ENCODE measurements at regions not wholly inside any gene's neighbourhood (a gene's known extent, or its start where the extent isn't known, plus 50 kb on each side); places are given as distances from the start of the nearest gene placed in this dataset.

DNA sequence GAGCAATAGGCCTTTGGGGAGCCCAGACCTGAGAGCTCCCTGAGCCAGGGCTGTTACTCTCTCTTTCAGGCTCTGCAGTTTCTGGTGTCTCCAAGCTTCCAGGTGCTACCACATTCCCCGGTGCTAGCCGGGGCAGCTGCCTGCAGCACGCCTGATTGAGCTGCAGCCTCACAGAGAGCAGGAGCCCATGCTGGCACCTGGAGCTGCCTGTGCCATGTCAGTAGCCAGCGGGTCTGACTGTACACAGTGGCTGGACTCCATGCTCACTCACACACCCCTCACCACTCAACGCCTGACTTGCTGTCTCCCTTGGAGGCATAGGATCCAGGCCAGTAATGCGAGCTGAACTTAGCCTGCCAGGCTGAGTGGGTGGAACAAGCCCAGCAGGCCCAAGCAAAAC, 800.4 kb upstream of the AGA start (continued):
- TF ChIP-seq, protein P1, sequence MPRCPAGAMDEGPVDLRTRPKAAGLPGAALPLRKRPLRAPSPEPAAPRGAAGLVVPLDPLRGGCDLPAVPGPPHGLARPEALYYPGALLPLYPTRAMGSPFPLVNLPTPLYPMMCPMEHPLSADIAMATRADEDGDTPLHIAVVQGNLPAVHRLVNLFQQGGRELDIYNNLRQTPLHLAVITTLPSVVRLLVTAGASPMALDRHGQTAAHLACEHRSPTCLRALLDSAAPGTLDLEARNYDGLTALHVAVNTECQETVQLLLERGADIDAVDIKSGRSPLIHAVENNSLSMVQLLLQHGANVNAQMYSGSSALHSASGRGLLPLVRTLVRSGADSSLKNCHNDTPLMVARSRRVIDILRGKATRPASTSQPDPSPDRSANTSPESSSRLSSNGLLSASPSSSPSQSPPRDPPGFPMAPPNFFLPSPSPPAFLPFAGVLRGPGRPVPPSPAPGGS (IDR thresholded peaks at IDR 0.05; ENCODE audit: borderline replicate concordance, insufficient read depth, low read depth, low read length, poor library complexity, severe bottlenecking), result no peak
- TF ChIP-seq IKZF2 (IDR thresholded peaks at IDR 0.05), result no peak
- TF ChIP-seq ZBED1 (IDR thresholded peaks at IDR 0.05; ENCODE audit: borderline replicate concordance), result no peak
- no peak for TF ChIP-seq RUNX3 (IDR thresholded peaks at IDR 0.05; ENCODE audit: low read length)

DNA sequence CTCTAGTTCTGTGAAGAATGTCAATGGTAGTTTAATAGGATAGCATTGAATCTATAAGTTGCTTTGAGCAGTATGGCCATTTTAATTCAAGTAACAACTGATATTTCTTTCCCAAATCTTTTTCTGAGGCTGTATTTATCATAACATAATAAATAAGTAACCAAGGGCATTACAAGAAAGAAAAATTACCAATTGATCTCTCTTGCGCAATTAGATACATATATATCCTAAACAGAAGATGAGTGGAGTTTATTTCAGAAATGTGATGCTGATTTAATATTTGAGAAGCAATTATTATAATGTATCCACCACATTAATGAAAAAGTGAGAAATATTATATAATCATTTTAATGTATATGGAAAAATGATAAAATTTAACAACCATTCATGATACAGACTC, 802.5 kb upstream of the AGA start:
- BruUV-seq (replicated peaks), result no TSS peak
- FAIRE-seq, result no peak
- WGBS (ENCODE audit: insufficient coverage, insufficient replicate concordance, low lambda C conversion rate, missing lambda C conversion rate), result 59% methylated on average over 1 of the region's 1 CpG
- H3K36me3 ChIP-seq (ENCODE audit: control insufficient read depth in 2 of 2, insufficient read depth in 2 of 2, low read length in 1 of 2), result no peaks in the 10 kb centered on the region
- TF ChIP-seq, protein P2, sequence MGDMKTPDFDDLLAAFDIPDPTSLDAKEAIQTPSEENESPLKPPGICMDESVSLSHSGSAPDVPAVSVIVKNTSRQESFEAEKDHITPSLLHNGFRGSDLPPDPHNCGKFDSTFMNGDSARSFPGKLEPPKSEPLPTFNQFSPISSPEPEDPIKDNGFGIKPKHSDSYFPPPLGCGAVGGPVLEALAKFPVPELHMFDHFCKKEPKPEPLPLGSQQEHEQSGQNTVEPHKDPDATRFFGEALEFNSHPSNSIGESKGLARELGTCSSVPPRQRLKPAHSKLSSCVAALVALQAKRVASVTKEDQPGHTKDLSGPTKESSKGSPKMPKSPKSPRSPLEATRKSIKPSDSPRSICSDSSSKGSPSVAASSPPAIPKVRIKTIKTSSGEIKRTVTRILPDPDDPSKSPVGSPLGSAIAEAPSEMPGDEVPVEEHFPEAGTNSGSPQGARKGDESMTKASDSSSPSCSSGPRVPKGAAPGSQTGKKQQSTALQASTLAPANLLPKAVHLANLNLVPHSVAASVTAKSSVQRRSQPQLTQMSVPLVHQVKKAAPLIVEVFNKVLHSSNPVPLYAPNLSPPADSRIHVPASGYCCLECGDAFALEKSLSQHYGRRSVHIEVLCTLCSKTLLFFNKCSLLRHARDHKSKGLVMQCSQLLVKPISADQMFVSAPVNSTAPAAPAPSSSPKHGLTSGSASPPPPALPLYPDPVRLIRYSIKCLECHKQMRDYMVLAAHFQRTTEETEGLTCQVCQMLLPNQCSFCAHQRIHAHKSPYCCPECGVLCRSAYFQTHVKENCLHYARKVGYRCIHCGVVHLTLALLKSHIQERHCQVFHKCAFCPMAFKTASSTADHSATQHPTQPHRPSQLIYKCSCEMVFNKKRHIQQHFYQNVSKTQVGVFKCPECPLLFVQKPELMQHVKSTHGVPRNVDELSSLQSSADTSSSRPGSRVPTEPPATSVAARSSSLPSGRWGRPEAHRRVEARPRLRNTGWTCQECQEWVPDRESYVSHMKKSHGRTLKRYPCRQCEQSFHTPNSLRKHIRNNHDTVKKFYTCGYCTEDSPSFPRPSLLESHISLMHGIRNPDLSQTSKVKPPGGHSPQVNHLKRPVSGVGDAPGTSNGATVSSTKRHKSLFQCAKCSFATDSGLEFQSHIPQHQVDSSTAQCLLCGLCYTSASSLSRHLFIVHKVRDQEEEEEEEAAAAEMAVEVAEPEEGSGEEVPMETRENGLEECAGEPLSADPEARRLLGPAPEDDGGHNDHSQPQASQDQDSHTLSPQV (IDR thresholded peaks at IDR 0.05), result no peak
- no peaks in the 10 kb centered on the region for H3K4me1 ChIP-seq (ENCODE audit: control insufficient read depth, insufficient read depth, low read length)
- no peak overlapping the region for H3K9ac ChIP-seq (ENCODE audit: control insufficient read depth, insufficient read depth, low read length)
- in situ Hi-C loops (cut with MboI) (no loop called here), intact Hi-C loops (cut with micrococcal nuclease; ENCODE audit: unreplicated experiment) (no loop called here)
- ChIA-PET CTCF (no interaction called here), SMC1A (ENCODE audit: uncharacterized antibody, unreplicated experiment) (no interaction called here), RAD21 (ENCODE audit: unreplicated experiment) (no interaction called here), POLR2A (no interaction called here)
- no peak overlapping the region for H3K27ac ChIP-seq (ENCODE audit: control insufficient read depth, insufficient read depth)
- no peak for ATAC-seq
- no peak overlapping the region for H2AFZ ChIP-seq (ENCODE audit: control insufficient read depth, low read depth, low read length)
- H3K9me3 ChIP-seq (replicated peaks; ENCODE audit: control insufficient read depth, insufficient read depth, low read length), result no peaks in the 10 kb centered on the region; the same call in 2 of the 3 replicates
- H4K20me1 ChIP-seq (ENCODE audit: control insufficient read depth, insufficient read depth), result no peaks in the 10 kb centered on the region
- no peak for DNase-seq (ENCODE audit: low read depth, low spot score)
- H3K79me2 ChIP-seq (ENCODE audit: control insufficient read depth, insufficient read depth, low read length), result no peaks in the 10 kb centered on the region
- H3K4me3 ChIP-seq, result no peak overlapping the region
- H3K4me2 ChIP-seq (ENCODE audit: control insufficient read depth, insufficient read depth), result no peak overlapping the region
- no peaks in the 10 kb centered on the region for H3K27me3 ChIP-seq (replicated peaks in 1 of 2; ENCODE audit: control insufficient read depth in 2 of 2, insufficient read depth in 2 of 2, low read length in 1 of 2)

All from GM12878 (cell line).